Mucosa of descending colon (tissue), 3 donors: ENCODE measurements at regions not wholly inside any gene's neighbourhood (a gene's known extent, or its start where the extent isn't known, plus 50 kb on each side); places are given as distances from the start of the nearest gene placed in this dataset.

Source experiments
- ATAC-seq: fragments of 200-7000 bp; cut with Tn5 transposase; one replicate; pipeline ENCODE4 v1.9.1; 2020; ENCODE audit warnings: mild to moderate bottlenecking, moderate library complexity
- DNase-seq, 3 donors: peaks; one replicate each; pipeline ENCODE4 v3.0.0-alpha.2; 2020
- H3K36me3 ChIP-seq: fragments of 200-600 bp; one replicate; pipeline ENCODE4 v1.8.0; 2021; ENCODE audit warnings: low read depth, mild to moderate bottlenecking
- H3K4me1 ChIP-seq: fragments of 200-600 bp; one replicate; pipeline ENCODE4 v1.8.0; 2021; ENCODE audit warnings: low read depth, mild to moderate bottlenecking
- H3K4me3 ChIP-seq: fragments of 200-600 bp; one replicate; pipeline ENCODE4 v1.8.0; 2021; ENCODE audit warnings: mild to moderate bottlenecking
- H3K9me3 ChIP-seq: fragments of 200-600 bp; one replicate; pipeline ENCODE4 v1.8.0; 2021; ENCODE audit warnings: mild to moderate bottlenecking
- CTCF ChIP-seq: fragments of 200-600 bp; IDR thresholded peaks from one replicate; pipeline ENCODE4 v1.8.0; 2022; ENCODE audit warnings: antibody characterized with exemption, mild to moderate bottlenecking
- intact Hi-C, 2 donors: fragments of 100-400 bp; cut with DNase I in 1 of 2; cut with micrococcal nuclease in 1 of 2; formaldehyde crosslinking; loops; one replicate each; pipeline versions ENCODE4 v1.11.0 to v1.11.1; 2022; cut with DNase I, micrococcal nuclease
- donor health status: DM: no; HTN: no; CAD: no; lungs with moderate emphysema.
- donor health status: DM: no; HTN: no; CAD: no.
- donor health status: DM: no; HTN: yes; CAD: no.

GRCh38 chr6:69623357-69623756 lies 173.5 kb downstream of the LMBRD1 start:
- DNase-seq (no peak), ATAC-seq (no peak)
- TF ChIP-seq CTCF = no peak
- Histone ChIP-seq H3K36me3 (no peaks in the 10 kb centered on the region), H3K9me3 (no peaks in the 10 kb centered on the region), H3K4me1 (no peaks in the 10 kb centered on the region), H3K4me3 (no peak overlapping the region)
- intact Hi-C loops = no loop called here

GRCh38 chr6:69622924-69623323 lies 173.9 kb downstream of the LMBRD1 start:
- H3K4me1 ChIP-seq = no peaks in the 10 kb centered on the region
- no peak for TF ChIP-seq CTCF
- ATAC-seq (no peak), DNase-seq (no peak)
- no peaks in the 10 kb centered on the region for H3K36me3 ChIP-seq
- H3K9me3 ChIP-seq = no peaks in the 10 kb centered on the region
- intact Hi-C loops = no loop called here
- H3K4me3 ChIP-seq = no peak overlapping the region

GRCh38 chr6:69622230-69622629 lies 174.6 kb downstream of the LMBRD1 start:
- Histone ChIP-seq H3K36me3 (no peaks in the 10 kb centered on the region), H3K4me3 (no peak overlapping the region), H3K4me1 (no peaks in the 10 kb centered on the region), H3K9me3 (no peaks in the 10 kb centered on the region)
- no peak for ATAC-seq
- no peak for DNase-seq
- intact Hi-C loops = no loop called here
- no peak for TF ChIP-seq CTCF

- ATAC-seq (no peak), DNase-seq (no peak)
- intact Hi-C loops = no loop called here
- Histone ChIP-seq H3K9me3 (no peaks in the 10 kb centered on the region), H3K4me3 (no peak overlapping the region), H3K36me3 (no peaks in the 10 kb centered on the region), H3K4me1 (no peaks in the 10 kb centered on the region)
- no peak for TF ChIP-seq CTCF
Observed at GRCh38 chr6:69617163-69617562, 179.6 kb downstream of the LMBRD1 start.

GRCh38 chr6:69609836-69610472 lies 186.9 kb downstream of the LMBRD1 start:
- intact Hi-C loops = no loop called here
- no peaks in the 10 kb centered on the region for H3K9me3 ChIP-seq
- no peak overlapping the region for H3K4me3 ChIP-seq
- TF ChIP-seq CTCF = no peak
- no peaks in the 10 kb centered on the region for H3K4me1 ChIP-seq
- ATAC-seq (no peak), DNase-seq (no peak)
- no peaks in the 10 kb centered on the region for H3K36me3 ChIP-seq

- DNase-seq = peak in 2 of 3 donors; percentile 19 to 25
- Histone ChIP-seq H3K9me3 (no peaks in the 10 kb centered on the region), H3K4me3 (no peak overlapping the region), H3K4me1 (no peaks in the 10 kb centered on the region), H3K36me3 (no peaks in the 10 kb centered on the region)
- TF ChIP-seq CTCF = no peak
- peak; percentile 28 for ATAC-seq
- intact Hi-C loops = no loop called here
Observed at GRCh38 chr6:69601132-69601531, 195.7 kb downstream of the LMBRD1 start.
